Calu3 (cell line): ENCODE measurements at regions not wholly inside any gene's neighbourhood (a gene's known extent, or its start where the extent isn't known, plus 50 kb on each side); places are given as distances from the start of the nearest gene placed in this dataset.

Experiments used
- BruUV-seq: library from RNA; stranded (reverse); fragments of 400-500 nt; replicated peaks from 2 replicates; lab custom pipeline; 2021; lab: Mats Ljungman, UMichigan
- CTCF ChIA-PET: fragments of 300-600 bp; sonication (Branson Sonifier 250); formaldehyde crosslinking; loops from one replicate; lab custom pipeline; 2022; ENCODE audit warnings: antibody characterized with exemption; lab: Charles Lee
- DNase-seq: peaks from one replicate; pipeline ENCODE4 v3.0.0; 2022
- H3K27ac Mint-ChIP-seq: one replicate; pipeline ENCODE4 v1.8.0; 2022; ENCODE audit warnings: mixed read lengths; ENCODE audit not compliant: unreplicated experiment
- H3K27me3 Mint-ChIP-seq: one replicate; pipeline ENCODE4 v1.8.0; 2022; ENCODE audit warnings: mixed read lengths; ENCODE audit not compliant: unreplicated experiment
- H3K36me3 Mint-ChIP-seq: one replicate; pipeline ENCODE4 v1.8.0; 2022; ENCODE audit warnings: mild to moderate bottlenecking, moderate library complexity, mixed read lengths; ENCODE audit not compliant: insufficient read depth, unreplicated experiment
- H3K4me1 Mint-ChIP-seq: one replicate; pipeline ENCODE4 v1.8.0; 2022; ENCODE audit warnings: mild to moderate bottlenecking, low read depth, mixed read lengths; ENCODE audit not compliant: unreplicated experiment
- H3K4me3 Mint-ChIP-seq: one replicate; pipeline ENCODE4 v1.8.0; 2022; ENCODE audit warnings: mild to moderate bottlenecking, low read depth, moderate library complexity, mixed read lengths; ENCODE audit not compliant: unreplicated experiment
- H3K9me3 Mint-ChIP-seq: one replicate; pipeline ENCODE4 v1.8.0; 2022; ENCODE audit warnings: low read depth, mixed read lengths; ENCODE audit not compliant: unreplicated experiment
- CTCF ChIP-seq: fragments of 200-600 bp; IDR thresholded peaks from one replicate; pipeline ENCODE4 v1.8.0; 2022; ENCODE audit warnings: antibody characterized with exemption; ENCODE audit not compliant: unreplicated experiment
- intact Hi-C: fragments of 100-400 bp; cut with micrococcal nuclease; formaldehyde crosslinking; loops from one replicate; pipeline ENCODE4 v1.10.0; 2022; ENCODE audit not compliant: unreplicated experiment

DNA sequence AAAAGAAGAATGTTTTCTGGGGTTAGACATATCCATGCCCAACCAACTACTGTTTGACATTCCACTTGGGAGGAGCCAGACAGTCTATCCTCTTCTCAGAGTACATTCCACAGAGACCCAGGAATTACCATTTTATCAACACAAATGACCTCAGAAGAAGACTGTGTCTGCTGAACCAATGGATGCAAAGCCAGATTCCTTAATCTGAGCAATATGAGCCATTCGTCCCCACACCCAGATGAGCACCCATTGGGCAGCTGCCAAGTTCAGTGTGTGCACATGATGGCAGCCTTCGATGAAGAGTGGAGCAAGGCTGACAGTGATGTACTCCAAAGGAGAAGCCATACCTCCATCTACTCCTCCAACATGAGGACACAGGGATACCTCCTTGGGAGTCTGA is 111.3 kb downstream of the ZNF674 start:
- CTCF ChIA-PET = no interaction called here
- no TSS peak for BruUV-seq
- no peaks in the 10 kb centered on the region for H3K4me1 Mint-ChIP-seq
- H3K4me3 Mint-ChIP-seq = no peak overlapping the region
- intact Hi-C loops = no loop called here
- H3K27ac Mint-ChIP-seq = no peak overlapping the region
- no peaks in the 10 kb centered on the region for H3K36me3 Mint-ChIP-seq
- no peaks in the 10 kb centered on the region for H3K27me3 Mint-ChIP-seq
- H3K9me3 Mint-ChIP-seq = peaks cover 3% of the 10 kb centered on the region
- no peak for TF ChIP-seq CTCF
- no peak for DNase-seq

GRCh38 chrX:46408553-46409407 is 136.4 kb downstream of the ZNF674 start:
- CTCF ChIA-PET = interaction anchor here (0.5 to 1.2 kb wide), 7 partner anchors 23 to 1086 kb away, joined by 3 to 9 read pairs (median 5); no protein-coding TSS in a partner anchor
- Mint-ChIP-seq H3K27me3 (no peaks in the 10 kb centered on the region), H3K36me3 (no peaks in the 10 kb centered on the region), H3K4me3 (no peak overlapping the region), H3K9me3 (no peaks in the 10 kb centered on the region), H3K4me1 (peaks cover 13% of the 10 kb centered on the region), H3K27ac (peak overlapping the region; percentile 18)
- peak; percentile 64 for TF ChIP-seq CTCF
- no TSS peak for BruUV-seq
- intact Hi-C loops = loop anchor here (1.0 to 10.0 kb wide), 2 partner anchors 893 to 1084 kb away; no protein-coding TSS in a partner anchor
- DNase-seq = peak; percentile 75

- TF ChIP-seq CTCF = no peak
- Mint-ChIP-seq H3K27ac (no peak overlapping the region), H3K4me3 (no peak overlapping the region), H3K9me3 (no peaks in the 10 kb centered on the region), H3K4me1 (peaks cover 13% of the 10 kb centered on the region), H3K36me3 (no peaks in the 10 kb centered on the region), H3K27me3 (no peaks in the 10 kb centered on the region)
- no peak for DNase-seq
- intact Hi-C loops = loop anchor here (10.0 kb wide), 1 partner anchor 1083 kb away; no protein-coding TSS in a partner anchor
- BruUV-seq = no TSS peak
- CTCF ChIA-PET = interaction anchor here (0.6 to 1.1 kb wide), 2 partner anchors 87 to 1472 kb away, joined by 3 read pairs; no protein-coding TSS in a partner anchor
Observed at GRCh38 chrX:46407753-46408130, 137.5 kb downstream of the ZNF674 start.

DNA sequence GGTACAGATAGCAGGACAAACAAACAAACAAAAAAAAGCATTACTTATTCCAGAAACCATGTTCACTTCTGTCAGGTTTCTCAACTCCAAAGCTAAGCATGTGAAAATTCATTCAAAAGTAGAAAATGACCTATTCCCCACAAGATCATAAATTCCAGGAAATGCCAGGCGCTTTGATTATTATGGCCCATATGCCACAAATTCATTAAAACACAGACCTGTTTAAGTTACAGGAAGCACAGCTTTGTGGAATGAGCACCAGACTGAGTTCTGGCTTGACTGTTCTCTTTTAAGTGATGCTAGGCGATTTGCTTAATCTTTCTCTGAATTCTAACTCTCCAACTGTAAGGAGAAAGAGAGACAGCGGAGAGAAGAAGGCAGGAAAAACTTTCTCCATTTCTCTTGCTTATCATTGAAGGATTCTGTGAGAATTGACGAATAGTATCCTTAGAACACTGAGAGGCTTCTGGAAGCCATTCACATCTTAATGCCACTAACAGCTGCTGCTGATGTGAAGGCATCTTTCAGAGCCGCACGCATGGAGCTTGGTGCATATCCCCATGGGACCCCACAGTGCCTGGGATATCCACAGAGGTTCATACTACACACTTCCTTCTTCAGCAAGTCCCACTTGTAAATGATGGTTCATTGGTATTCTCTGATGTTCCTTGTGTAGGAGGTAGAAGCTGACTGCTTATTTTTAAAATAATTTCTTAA is 138.0 kb downstream of the ZNF674 start:
- peaks cover under 1% of the 10 kb centered on the region for H3K9me3 Mint-ChIP-seq
- H3K27ac Mint-ChIP-seq = no peak overlapping the region
- no peaks in the 10 kb centered on the region for H3K36me3 Mint-ChIP-seq
- TF ChIP-seq CTCF = no peak
- no TSS peak for BruUV-seq
- intact Hi-C loops = loop anchor here (10.0 kb wide), 1 partner anchor 1082 kb away; no protein-coding TSS in a partner anchor
- no peak overlapping the region for H3K4me3 Mint-ChIP-seq
- H3K4me1 Mint-ChIP-seq = peaks cover 13% of the 10 kb centered on the region
- H3K27me3 Mint-ChIP-seq = no peaks in the 10 kb centered on the region
- no peak for DNase-seq
- CTCF ChIA-PET = interaction anchor here (0.6 to 1.1 kb wide), 3 partner anchors 87 to 1472 kb away, joined by 3 read pairs; no protein-coding TSS in a partner anchor
